Loucy (cell line): ENCODE measurements at regions not wholly inside any gene's neighbourhood (a gene's known extent, or its start where the extent isn't known, plus 50 kb on each side); places are given as distances from the start of the nearest gene placed in this dataset.

Source experiments
- CTCF ChIP-seq: fragments of 200-600 bp; sonication (generic); conservative IDR thresholded peaks from 2 replicates; pipeline ENCODE4 v1.5.1; 2014; ENCODE audit warnings: mild to moderate bottlenecking, antibody characterized with exemption, low read length
- EZH2phosphoT487 ChIP-seq: fragments of 200-600 bp; IDR thresholded peaks from 2 replicates; pipeline ENCODE4 v1.6.1; 2018; ENCODE audit warnings: antibody characterized with exemption, mild to moderate bottlenecking, moderate library complexity, borderline replicate concordance

GRCh38 chr9:13744261-13744901, 464.9 kb upstream of the MPDZ start:
- no peak for TF ChIP-seq CTCF
- no peak for TF ChIP-seq EZH2phosphoT487
